HCT116 (cell line): ENCODE measurements at regions not wholly inside any gene's neighbourhood (a gene's known extent, or its start where the extent isn't known, plus 50 kb on each side); places are given as distances from the start of the nearest gene placed in this dataset.

Experiments
- ATAC-seq: fragments of 200-7000 bp; cut with Tn5 transposase; 2 replicates; pipeline ENCODE4 v1.9.1; 2020; ENCODE audit warnings: mild to moderate bottlenecking, moderate library complexity
- BruUV-seq: library from RNA; stranded (reverse); fragments of 400-500 nt; replicated peaks from 2 replicates; lab custom pipeline; 2021; lab: Mats Ljungman, UMichigan
- CTCF ChIA-PET: fragments of 300-600 bp; sonication (Branson Sonifier 250); formaldehyde crosslinking; loops from one replicate; lab custom pipeline; 2021; ENCODE audit warnings: antibody characterized with exemption; lab: Charles Lee
- POLR2A ChIA-PET: fragments of 300-600, 350-600 bp; sonication (Branson Sonifier 250); formaldehyde crosslinking; loops from one replicate; lab custom pipeline; 2021; ENCODE audit warnings: antibody characterized with exemption; lab: Charles Lee
- RAD21 ChIA-PET, 2 experiments: fragments of 300-600 bp; sonication (Branson Sonifier 250); formaldehyde crosslinking; loops; one replicate each; lab custom pipeline; 2023; ENCODE audit warnings: low total read pairs in 2 of 2; ENCODE audit not compliant: uncharacterized antibody in 2 of 2, unreplicated experiment in 2 of 2, low non-redundant PET in 1 of 2; lab: Charles Lee
- DNase-seq: peaks from one replicate; pipeline ENCODE4 v3.0.0-alpha.2; 2010; ENCODE audit warnings: low read depth, low spot score
- H2AFZ ChIP-seq: fragments of 200-600 bp; shearing (Covaris generic), sonication (generic); 2 replicates; pipeline ENCODE4 v1.6.1; 2017; ENCODE audit warnings: low read depth, mixed run types, mixed read lengths, antibody characterized with exemption, low read length; ENCODE audit not compliant: poor library complexity, severe bottlenecking
- H3K27ac ChIP-seq: 2 replicates; pipeline ENCODE4 v1.5.1; 2012; ENCODE audit warnings: low read depth, low read length
- H3K27me3 ChIP-seq: fragments of 200-600 bp; sonication (generic); 2 replicates; pipeline ENCODE4 v1.6.1; 2016; ENCODE audit warnings: mixed run types, low read length, mixed read lengths; ENCODE audit not compliant: insufficient read depth
- H3K36me3 ChIP-seq, 2 experiments: fragments of 200-500 bp in 1 of 2; fragments of 200-600 bp in 1 of 2; sonication (Bioruptor generic) in 1 of 2; sonication (generic) in 1 of 2; 2 replicates each; pipeline versions ENCODE4 v1.5.1 to v1.6.1; 2014 to 2016; ENCODE audit warnings: low read length in 2 of 2, inconsistent platforms in 1 of 2, mixed read lengths in 1 of 2, mixed run types in 1 of 2; ENCODE audit not compliant: insufficient read depth in 2 of 2, control insufficient read depth in 1 of 2
- H3K4me1 ChIP-seq, 2 experiments: fragments of 200-600 bp in 1 of 2; sonication (generic) in 1 of 2; 2 replicates each; pipeline versions ENCODE4 v1.5.1 to v1.6.1; 2012 to 2017; ENCODE audit warnings: low read length in 2 of 2, inconsistent platforms in 1 of 2, mild to moderate bottlenecking in 1 of 2, mixed read lengths in 1 of 2, mixed run types in 1 of 2, moderate library complexity in 1 of 2; ENCODE audit not compliant: insufficient read depth in 2 of 2, control insufficient read depth in 1 of 2
- H3K4me2 ChIP-seq: fragments of 200-600 bp; sonication (generic); 2 replicates; pipeline ENCODE4 v1.6.1; 2017; ENCODE audit warnings: mixed run types, low read length, mixed read lengths
- H3K4me3 ChIP-seq, 2 experiments: fragments of 200-600 bp in 1 of 2; sonication (generic) in 1 of 2; replicated peaks in 1 of 2; 2 replicates each; pipeline ENCODE4 v1.5.1; 2011 to 2016; ENCODE audit warnings: low read length in 2 of 2, control low read depth in 1 of 2, low read depth in 1 of 2, mild to moderate bottlenecking in 1 of 2, mixed read lengths in 1 of 2, mixed run types in 1 of 2
- H3K79me2 ChIP-seq: fragments of 200-600 bp; sonication (generic); 2 replicates; pipeline ENCODE4 v1.6.1; 2017; ENCODE audit warnings: mild to moderate bottlenecking, mixed run types, low read length, moderate library complexity, mixed read lengths; ENCODE audit not compliant: insufficient read depth
- H3K9ac ChIP-seq: fragments of 200-600 bp; sonication (generic); 2 replicates; pipeline ENCODE4 v1.6.1; 2016; ENCODE audit warnings: low read length, mixed read lengths
- H3K9me2 ChIP-seq: fragments of 200-600 bp; sonication (generic), shearing (Covaris generic); 2 replicates; pipeline ENCODE4 v1.6.1; 2017; ENCODE audit warnings: mixed run types, mild to moderate bottlenecking, moderate library complexity; ENCODE audit not compliant: insufficient read depth
- H3K9me3 ChIP-seq, 2 experiments: fragments of 200-500 bp in 1 of 2; fragments of 200-600 bp in 1 of 2; sonication (Bioruptor generic) in 1 of 2; sonication (generic) in 1 of 2; 2 replicates each; pipeline ENCODE4 v1.6.1; 2014 to 2017; ENCODE audit warnings: low read length in 2 of 2, mixed read lengths in 2 of 2, inconsistent platforms in 1 of 2, low read depth in 1 of 2, mild to moderate bottlenecking in 1 of 2, mixed run types in 1 of 2, moderate library complexity in 1 of 2; ENCODE audit not compliant: control insufficient read depth in 1 of 2, insufficient read depth in 1 of 2
- H4K20me1 ChIP-seq: fragments of 200-600 bp; sonication (generic), shearing (Covaris generic); 2 replicates; pipeline ENCODE4 v1.6.1; 2017; ENCODE audit warnings: mixed run types, mild to moderate bottlenecking, moderate library complexity; ENCODE audit not compliant: insufficient read depth
- ATF3 ChIP-seq: IDR thresholded peaks from 2 replicates; pipeline ENCODE4 v1.6.1; 2012
- CBX3 ChIP-seq: IDR thresholded peaks from 2 replicates; pipeline ENCODE4 v1.6.1; 2012; ENCODE audit warnings: low read depth
- CEBPB ChIP-seq: IDR thresholded peaks from 2 replicates; pipeline ENCODE4 v1.6.1; 2012; ENCODE audit warnings: low read depth
- CTCF ChIP-seq, 3 experiments: fragments of 200-600 bp in 1 of 3; sonication (generic) in 1 of 3; IDR thresholded peaks in 2 of 3; conservative IDR thresholded peaks in 1 of 3; 2 replicates each; pipeline ENCODE4 v1.5.1; 2012 to 2017; ENCODE audit warnings: low read depth in 2 of 3, low read length in 2 of 3, antibody characterized with exemption in 1 of 3, borderline replicate concordance in 1 of 3, control low read depth in 1 of 3, mild to moderate bottlenecking in 1 of 3, mixed read lengths in 1 of 3, mixed run types in 1 of 3, moderate library complexity in 1 of 3; ENCODE audit not compliant: insufficient read depth in 1 of 3
- EGR1 ChIP-seq: IDR thresholded peaks from 2 replicates; pipeline ENCODE4 v1.6.1; 2012; ENCODE audit warnings: low read depth
- EZH2 ChIP-seq: fragments of 200-600 bp; sonication (generic); IDR thresholded peaks from 2 replicates; pipeline ENCODE4 v1.6.1; 2017; ENCODE audit warnings: antibody characterized with exemption, mixed run types
- EZH2phosphoT487 ChIP-seq: fragments of 200-600 bp; IDR thresholded peaks from 2 replicates; pipeline ENCODE4 v1.6.1; 2018; ENCODE audit warnings: antibody characterized with exemption, borderline replicate concordance
- FOSL1 ChIP-seq: IDR thresholded peaks from 2 replicates; pipeline ENCODE4 v1.6.1; 2012; ENCODE audit warnings: low read depth
- JUND ChIP-seq: IDR thresholded peaks from 2 replicates; pipeline ENCODE4 v1.6.1; 2012
- MAX ChIP-seq: IDR thresholded peaks from 2 replicates; pipeline ENCODE4 v1.6.1; 2012
- POLR2AphosphoS5 ChIP-seq: IDR thresholded peaks from 2 replicates; pipeline ENCODE4 v1.6.1; 2011; ENCODE audit warnings: mild to moderate bottlenecking, low read depth, low read length, moderate library complexity
- RAD21 ChIP-seq: IDR thresholded peaks from 2 replicates; pipeline ENCODE4 v1.6.1; 2012; ENCODE audit warnings: low read depth, mild to moderate bottlenecking
- REST ChIP-seq: IDR thresholded peaks from 2 replicates; pipeline ENCODE4 v1.6.1; 2012; ENCODE audit warnings: low read depth
- SIN3A ChIP-seq: IDR thresholded peaks from 2 replicates; pipeline ENCODE4 v1.6.1; 2012; ENCODE audit warnings: low read depth
- SP1 ChIP-seq: IDR thresholded peaks from 2 replicates; pipeline ENCODE4 v1.6.1; 2012; ENCODE audit warnings: low read depth
- TCF7L2 ChIP-seq: IDR thresholded peaks from 2 replicates; pipeline ENCODE4 v1.7.0; 2011; ENCODE audit warnings: borderline replicate concordance, inconsistent platforms; ENCODE audit not compliant: insufficient read depth, insufficient read length; ENCODE audit errors: extremely low read depth
- YY1 ChIP-seq: IDR thresholded peaks from 2 replicates; pipeline ENCODE4 v1.6.1; 2011; ENCODE audit warnings: low read length, low read depth, moderate library complexity, mild to moderate bottlenecking; ENCODE audit not compliant: insufficient replicate concordance; ENCODE audit errors: extremely low read depth
- ZFX ChIP-seq: fragments of 450-650 bp; IDR thresholded peaks from 2 replicates; pipeline ENCODE4 v1.6.1; 2017
- intact Hi-C: fragments of 100-400 bp; cut with micrococcal nuclease; formaldehyde crosslinking; loops from 2 replicates; pipeline ENCODE4 v1.10.0; 2022

GRCh38 chr5:112064956-112065355, 308.0 kb upstream of the NREP start:
- Histone ChIP-seq H3K27me3 (no peaks in the 10 kb centered on the region), H3K36me3 (no peaks in the 10 kb centered on the region), H3K79me2 (no peaks in the 10 kb centered on the region), H3K27ac (no peak overlapping the region), H3K9ac (no peak overlapping the region), H3K9me2 (no peaks in the 10 kb centered on the region), H3K4me1 (no peaks in the 10 kb centered on the region), H3K4me3 (no peak overlapping the region), H3K9me3 (no peaks in the 10 kb centered on the region), H2AFZ (no peak overlapping the region), H4K20me1 (no peaks in the 10 kb centered on the region), H3K4me2 (no peak overlapping the region)
- TF ChIP-seq CEBPB (no peak), SP1 (no peak), SIN3A (no peak), CBX3 (no peak), JUND (no peak), REST (no peak), ZFX (no peak), EZH2 (no peak), CTCF (IDR thresholded peaks at IDR 0.05 in 2 of 3, conservative IDR thresholded peaks at IDR 0.05 in 1 of 3; ENCODE audit: borderline replicate concordance in 1 of 3, insufficient read depth in 1 of 3, low read depth in 2 of 3, low read length in 2 of 3) (no peak), FOSL1 (no peak), ATF3 (no peak), EGR1 (no peak), EZH2phosphoT487 (no peak), YY1 (no peak), TCF7L2 (no peak), POLR2AphosphoS5 (no peak), RAD21 (no peak), MAX (no peak)
- ChIA-PET POLR2A (no interaction called here), RAD21 (no interaction called here), CTCF (interaction anchor here (0.6 kb wide), 1 partner anchor 16 kb away, joined by 3 read pairs; no protein-coding TSS in a partner anchor)
- ATAC-seq, result no peak
- intact Hi-C loops, result no loop called here
- DNase-seq, result no peak
- no TSS peak for BruUV-seq
